ENCODE measurements at regions not wholly inside any gene's neighbourhood (a gene's known extent, or its start where the extent isn't known, plus 50 kb on each side); places are given as distances from the start of the nearest gene placed in this dataset.
"Not testable (repeated sequence)": the region's sequence is repeated elsewhere in the genome, so short reads cannot be mapped to it uniquely, and the experiment has no call there.

DNA sequence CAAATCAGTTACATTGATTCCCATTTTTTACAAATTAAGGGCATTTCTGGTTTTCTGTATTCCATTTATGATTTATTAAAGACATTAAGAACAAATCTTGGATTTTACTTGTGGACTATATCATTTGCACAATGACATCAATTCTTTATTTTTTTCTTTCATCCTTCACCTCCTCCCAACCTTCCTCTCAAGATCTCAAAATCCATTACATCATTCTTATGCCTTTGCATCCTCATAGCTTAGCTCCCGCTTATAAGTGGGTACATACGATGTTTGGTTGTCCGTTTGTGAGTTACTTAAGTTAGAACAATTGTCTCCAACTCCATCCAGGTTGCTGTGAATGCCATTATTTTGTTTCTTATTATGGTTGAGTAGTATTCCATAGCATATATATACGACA, 752.8 kb downstream of the CD109 start:
- no peaks in the 10 kb centered on the region for H3K36me3 ChIP-seq

GRCh38 chr6:74447013-74447412, 751.0 kb downstream of the CD109 start:
- Histone ChIP-seq H3K4me1 (no peaks in the 10 kb centered on the region), H3K36me3 (no peaks in the 10 kb centered on the region), H3K9me3 (no peaks in the 10 kb centered on the region), H3K4me3 (ENCODE audit: low read depth, low read length) (no peak overlapping the region), H3K27me3 (no peaks in the 10 kb centered on the region)
- no peak for DNase-seq
- TF ChIP-seq CTCF (IDR thresholded peaks at IDR 0.05; ENCODE audit: low read depth, low read length) = no peak

More for the DNA sequence above, 752.8 kb downstream of the CD109 start:
- no peak for TF ChIP-seq CTCF (IDR thresholded peaks at IDR 0.05; ENCODE audit: low read depth, low read length)
- no peak for DNase-seq
- Histone ChIP-seq H3K9me3 (no peaks in the 10 kb centered on the region), H3K4me1 (no peaks in the 10 kb centered on the region), H3K4me3 (ENCODE audit: low read depth, low read length) (no peak overlapping the region), H3K27me3 (no peaks in the 10 kb centered on the region)

GRCh38 chr6:74439123-74439811, 743.3 kb downstream of the CD109 start:
- H3K4me3 ChIP-seq (ENCODE audit: low read depth, low read length) = no peak overlapping the region
- H3K27me3 ChIP-seq = no peaks in the 10 kb centered on the region
- no peaks in the 10 kb centered on the region for H3K36me3 ChIP-seq
- no peak for DNase-seq
- no peaks in the 10 kb centered on the region; the same call in 1 of the 2 replicates for H3K9me3 ChIP-seq
- TF ChIP-seq CTCF (IDR thresholded peaks at IDR 0.05; ENCODE audit: low read depth, low read length) = no peak
- H3K4me1 ChIP-seq = no peaks in the 10 kb centered on the region

- H3K36me3 ChIP-seq; DNase-seq; H3K27me3 ChIP-seq; H3K4me1 ChIP-seq; H3K4me3 ChIP-seq (ENCODE audit: low read depth, low read length); H3K9me3 ChIP-seq: not testable (repeated sequence)
Observed at GRCh38 chr6:74438395-74438794, 742.4 kb downstream of the CD109 start.

- H3K36me3 ChIP-seq = no peaks in the 10 kb centered on the region
- no peak for TF ChIP-seq CTCF (IDR thresholded peaks at IDR 0.05; ENCODE audit: low read depth, low read length)
- no peak for DNase-seq
Observed at GRCh38 chr6:74434171-74434570, 738.2 kb downstream of the CD109 start.

GRCh38 chr6:74431873-74432580, 736.0 kb downstream of the CD109 start:
- Histone ChIP-seq H3K36me3 (no peaks in the 10 kb centered on the region), H3K27me3 (no peaks in the 10 kb centered on the region), H3K4me3 (ENCODE audit: low read depth, low read length) (no peak overlapping the region), H3K4me1 (no peaks in the 10 kb centered on the region), H3K9me3 (no peaks in the 10 kb centered on the region)
- no peak for TF ChIP-seq CTCF (IDR thresholded peaks at IDR 0.05; ENCODE audit: low read depth, low read length)
- DNase-seq = no peak

More at GRCh38 chr6:74434171-74434570, 738.2 kb downstream of the CD109 start:
- Histone ChIP-seq H3K9me3 (no peaks in the 10 kb centered on the region; the same call in 1 of the 2 replicates), H3K4me1 (no peaks in the 10 kb centered on the region), H3K27me3 (no peaks in the 10 kb centered on the region), H3K4me3 (ENCODE audit: low read depth, low read length) (no peak overlapping the region)
